GM12878 (cell line): ENCODE measurements at regions not wholly inside any gene's neighbourhood (a gene's known extent, or its start where the extent isn't known, plus 50 kb on each side); places are given as distances from the start of the nearest gene placed in this dataset.

Source experiments
- POLR2A ChIP-seq: IDR thresholded peaks from 2 replicates; pipeline ENCODE4 v1.6.1; 2011; ENCODE audit warnings: low read depth, mild to moderate bottlenecking, low read length
- RAD21 ChIP-seq: IDR thresholded peaks from 2 replicates; pipeline ENCODE4 v1.6.1; 2011; ENCODE audit warnings: mild to moderate bottlenecking, low read depth, low read length, moderate library complexity; ENCODE audit not compliant: insufficient read depth
- RBBP5 ChIP-seq: fragments of 200-600 bp; sonication (generic); conservative IDR thresholded peaks from 2 replicates; pipeline ENCODE4 v1.6.1; 2016
- SUZ12 ChIP-seq: fragments of 200-600 bp; sonication (generic); IDR thresholded peaks from one replicate; pipeline ENCODE4 v1.6.1; 2018; ENCODE audit warnings: antibody characterized with exemption, mild to moderate bottlenecking; ENCODE audit not compliant: unreplicated experiment
- YY1 ChIP-seq: IDR thresholded peaks from 2 replicates; pipeline ENCODE4 v1.6.1; 2011; ENCODE audit warnings: low read depth, mild to moderate bottlenecking, low read length
- ZNF274 ChIP-seq: IDR thresholded peaks from one replicate; pipeline ENCODE4 v1.8.0; 2011; ENCODE audit not compliant: insufficient read length, insufficient read depth
- TF ChIP-seq, protein P1 (sequence below), 3 experiments: IDR thresholded peaks in 2 of 3; conservative IDR thresholded peaks in 1 of 3; 2 replicates each; pipeline ENCODE4 v1.5.1; 2011; ENCODE audit warnings: low read depth in 3 of 3, low read length in 3 of 3, mild to moderate bottlenecking in 3 of 3, control low read depth in 2 of 3, moderate library complexity in 2 of 3, inconsistent platforms in 1 of 3, mixed read lengths in 1 of 3; ENCODE audit not compliant: control insufficient read depth in 2 of 3, insufficient read depth in 1 of 3; ENCODE audit errors: extremely low read depth in 1 of 3
- TF ChIP-seq, protein P2 (sequence below): fragments of 450-650 bp; formaldehyde crosslinking; IDR thresholded peaks from 2 replicates; pipeline ENCODE4 v1.4.0; 2020; ENCODE audit warnings: mild to moderate bottlenecking, moderate library complexity

DNA sequence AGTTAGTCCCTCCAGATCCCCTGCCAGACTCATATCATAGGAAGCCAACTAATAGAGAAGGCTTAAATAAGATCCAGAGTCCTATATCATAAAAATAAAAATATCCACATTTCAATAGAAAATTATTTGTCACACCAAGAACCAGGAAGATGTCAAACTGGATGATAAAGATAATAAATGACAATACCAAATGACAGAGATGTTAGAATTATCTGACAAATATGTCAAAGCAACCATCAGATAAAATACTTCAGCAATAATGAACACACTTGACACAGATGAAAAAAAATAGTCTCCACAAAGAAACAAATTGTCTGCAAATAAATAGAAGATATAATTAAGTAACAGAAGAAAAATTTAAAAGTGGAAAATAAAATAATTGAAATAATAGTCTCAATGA lies 300.7 kb upstream of the FTMT start:
- TF ChIP-seq, protein P1, sequence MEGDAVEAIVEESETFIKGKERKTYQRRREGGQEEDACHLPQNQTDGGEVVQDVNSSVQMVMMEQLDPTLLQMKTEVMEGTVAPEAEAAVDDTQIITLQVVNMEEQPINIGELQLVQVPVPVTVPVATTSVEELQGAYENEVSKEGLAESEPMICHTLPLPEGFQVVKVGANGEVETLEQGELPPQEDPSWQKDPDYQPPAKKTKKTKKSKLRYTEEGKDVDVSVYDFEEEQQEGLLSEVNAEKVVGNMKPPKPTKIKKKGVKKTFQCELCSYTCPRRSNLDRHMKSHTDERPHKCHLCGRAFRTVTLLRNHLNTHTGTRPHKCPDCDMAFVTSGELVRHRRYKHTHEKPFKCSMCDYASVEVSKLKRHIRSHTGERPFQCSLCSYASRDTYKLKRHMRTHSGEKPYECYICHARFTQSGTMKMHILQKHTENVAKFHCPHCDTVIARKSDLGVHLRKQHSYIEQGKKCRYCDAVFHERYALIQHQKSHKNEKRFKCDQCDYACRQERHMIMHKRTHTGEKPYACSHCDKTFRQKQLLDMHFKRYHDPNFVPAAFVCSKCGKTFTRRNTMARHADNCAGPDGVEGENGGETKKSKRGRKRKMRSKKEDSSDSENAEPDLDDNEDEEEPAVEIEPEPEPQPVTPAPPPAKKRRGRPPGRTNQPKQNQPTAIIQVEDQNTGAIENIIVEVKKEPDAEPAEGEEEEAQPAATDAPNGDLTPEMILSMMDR (IDR thresholded peaks at IDR 0.05 in 2 of 3, conservative IDR thresholded peaks at IDR 0.05 in 1 of 3; ENCODE audit: control insufficient read depth in 2 of 3, extremely low read depth in 1 of 3, insufficient read depth in 1 of 3, low read depth in 3 of 3, low read length in 3 of 3): no peak
- TF ChIP-seq POLR2A (no peak), RAD21 (no peak), ZNF274 (no peak), RBBP5 (no peak), YY1 (no peak), SUZ12 (no peak)
- TF ChIP-seq, protein P2, sequence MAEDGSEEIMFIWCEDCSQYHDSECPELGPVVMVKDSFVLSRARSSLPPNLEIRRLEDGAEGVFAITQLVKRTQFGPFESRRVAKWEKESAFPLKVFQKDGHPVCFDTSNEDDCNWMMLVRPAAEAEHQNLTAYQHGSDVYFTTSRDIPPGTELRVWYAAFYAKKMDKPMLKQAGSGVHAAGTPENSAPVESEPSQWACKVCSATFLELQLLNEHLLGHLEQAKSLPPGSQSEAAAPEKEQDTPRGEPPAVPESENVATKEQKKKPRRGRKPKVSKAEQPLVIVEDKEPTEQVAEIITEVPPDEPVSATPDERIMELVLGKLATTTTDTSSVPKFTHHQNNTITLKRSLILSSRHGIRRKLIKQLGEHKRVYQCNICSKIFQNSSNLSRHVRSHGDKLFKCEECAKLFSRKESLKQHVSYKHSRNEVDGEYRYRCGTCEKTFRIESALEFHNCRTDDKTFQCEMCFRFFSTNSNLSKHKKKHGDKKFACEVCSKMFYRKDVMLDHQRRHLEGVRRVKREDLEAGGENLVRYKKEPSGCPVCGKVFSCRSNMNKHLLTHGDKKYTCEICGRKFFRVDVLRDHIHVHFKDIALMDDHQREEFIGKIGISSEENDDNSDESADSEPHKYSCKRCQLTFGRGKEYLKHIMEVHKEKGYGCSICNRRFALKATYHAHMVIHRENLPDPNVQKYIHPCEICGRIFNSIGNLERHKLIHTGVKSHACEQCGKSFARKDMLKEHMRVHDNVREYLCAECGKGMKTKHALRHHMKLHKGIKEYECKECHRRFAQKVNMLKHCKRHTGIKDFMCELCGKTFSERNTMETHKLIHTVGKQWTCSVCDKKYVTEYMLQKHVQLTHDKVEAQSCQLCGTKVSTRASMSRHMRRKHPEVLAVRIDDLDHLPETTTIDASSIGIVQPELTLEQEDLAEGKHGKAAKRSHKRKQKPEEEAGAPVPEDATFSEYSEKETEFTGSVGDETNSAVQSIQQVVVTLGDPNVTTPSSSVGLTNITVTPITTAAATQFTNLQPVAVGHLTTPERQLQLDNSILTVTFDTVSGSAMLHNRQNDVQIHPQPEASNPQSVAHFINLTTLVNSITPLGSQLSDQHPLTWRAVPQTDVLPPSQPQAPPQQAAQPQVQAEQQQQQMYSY (CRISPR knock-in tag): no peak
